Brain microvascular endothelial cell (primary cell): ENCODE measurements at regions not wholly inside any gene's neighbourhood (a gene's known extent, or its start where the extent isn't known, plus 50 kb on each side); places are given as distances from the start of the nearest gene placed in this dataset.
"Not testable (repeated sequence)": the region's sequence is repeated elsewhere in the genome, so short reads cannot be mapped to it uniquely, and the experiment has no call there.

Experiments
- DNase-seq: peaks from one replicate; pipeline ENCODE4 v3.0.0-alpha.2; 2020
- H3K27ac ChIP-seq: fragments of 250-450 bp; sonication (Bioruptor Pico); 2 replicates; pipeline ENCODE4 v1.5.1; 2020; ENCODE audit warnings: mild to moderate bottlenecking, moderate library complexity
- H3K27me3 ChIP-seq: fragments of 250-450 bp; sonication (Bioruptor Pico); replicated peaks from 2 replicates; pipeline ENCODE4 v1.5.1; 2020; ENCODE audit warnings: mild to moderate bottlenecking
- H3K36me3 ChIP-seq: fragments of 250-450 bp; sonication (Bioruptor Pico); replicated peaks from 2 replicates; pipeline ENCODE4 v1.5.1; 2020; ENCODE audit warnings: mild to moderate bottlenecking
- H3K4me3 ChIP-seq: 2 replicates; pipeline ENCODE4 v1.5.1; 2011; ENCODE audit warnings: low read depth, mild to moderate bottlenecking, control low read depth, low read length, moderate library complexity
- CTCF ChIP-seq: IDR thresholded peaks from 2 replicates; pipeline ENCODE4 v1.5.1; 2011; ENCODE audit warnings: low read depth, mild to moderate bottlenecking, moderate library complexity, low read length, control low read depth, inconsistent platforms; ENCODE audit errors: missing control alignments
- in situ Hi-C: cut with HindIII; loops from 2 replicates; pipeline ENCODE4 v1.10.0; 2017; ENCODE audit warnings: low sequenced_read_pairs, low pct_ligation_motif_present

GRCh38 chr11:109960831-109961230 is 132.4 kb upstream of the ZC3H12C start:
- Histone ChIP-seq H3K36me3 (no peaks in the 10 kb centered on the region), H3K27ac (peak overlapping the region; percentile 38), H3K27me3 (no peaks in the 10 kb centered on the region), H3K4me3 (no peak overlapping the region)
- no peak for TF ChIP-seq CTCF
- in situ Hi-C loops, result no loop called here
- DNase-seq, result peak; percentile 87

GRCh38 chr11:109961261-109961660 is 131.9 kb upstream of the ZC3H12C start:
- Histone ChIP-seq H3K36me3 (no peaks in the 10 kb centered on the region), H3K4me3 (no peak overlapping the region), H3K27me3 (no peaks in the 10 kb centered on the region), H3K27ac (peak overlapping the region; percentile 38)
- no peak for TF ChIP-seq CTCF
- no peak for DNase-seq
- in situ Hi-C loops, result no loop called here

GRCh38 chr11:109963101-109963500 is 130.1 kb upstream of the ZC3H12C start:
- no peak for DNase-seq
- no peak overlapping the region for H3K4me3 ChIP-seq
- no peaks in the 10 kb centered on the region for H3K27me3 ChIP-seq
- in situ Hi-C loops, result no loop called here
- H3K36me3 ChIP-seq, result no peaks in the 10 kb centered on the region
- no peak overlapping the region for H3K27ac ChIP-seq
- no peak for TF ChIP-seq CTCF

GRCh38 chr11:109964487-109964886 is 128.7 kb upstream of the ZC3H12C start:
- no peak for TF ChIP-seq CTCF
- H3K27ac ChIP-seq, result no peak overlapping the region
- no peaks in the 10 kb centered on the region for H3K27me3 ChIP-seq
- no peaks in the 10 kb centered on the region for H3K36me3 ChIP-seq
- in situ Hi-C loops, result no loop called here
- no peak overlapping the region for H3K4me3 ChIP-seq
- no peak for DNase-seq

GRCh38 chr11:109965445-109965844 is 127.7 kb upstream of the ZC3H12C start:
- H3K4me3 ChIP-seq, H3K27ac ChIP-seq, in situ Hi-C loops, H3K27me3 ChIP-seq, H3K36me3 ChIP-seq, DNase-seq: not testable (repeated sequence)

GRCh38 chr11:109965926-109966325 is 127.3 kb upstream of the ZC3H12C start:
- H3K4me3 ChIP-seq, in situ Hi-C loops, DNase-seq, H3K27me3 ChIP-seq, H3K27ac ChIP-seq, H3K36me3 ChIP-seq: not testable (repeated sequence)

- H3K4me3 ChIP-seq, H3K27me3 ChIP-seq, H3K27ac ChIP-seq, H3K36me3 ChIP-seq, in situ Hi-C loops, DNase-seq: not testable (repeated sequence)
Measured at GRCh38 chr11:109967136-109967535, 126.1 kb upstream of the ZC3H12C start.
